Prostate gland (tissue), 2 donors: ENCODE measurements at regions not wholly inside any gene's neighbourhood (a gene's known extent, or its start where the extent isn't known, plus 50 kb on each side); places are given as distances from the start of the nearest gene placed in this dataset.

Experiments
- POLR2A ChIP-seq: fragments of 450-650 bp; IDR thresholded peaks from one replicate; pipeline ENCODE4 v1.6.1; 2016; ENCODE audit warnings: antibody characterized with exemption, mild to moderate bottlenecking
- TF ChIP-seq, protein P1 (sequence below), 4 experiments: fragments of 200-600 bp in 2 of 4; fragments of 450-650 bp in 2 of 4; sonication (generic) in 2 of 4; IDR thresholded peaks; 1 replicate in 3 of 4; 2 replicates in 1 of 4; pipeline ENCODE4 v1.5.1; 2016 to 2019; ENCODE audit warnings: antibody characterized with exemption in 4 of 4, mild to moderate bottlenecking in 2 of 4, moderate library complexity in 2 of 4

DNA sequence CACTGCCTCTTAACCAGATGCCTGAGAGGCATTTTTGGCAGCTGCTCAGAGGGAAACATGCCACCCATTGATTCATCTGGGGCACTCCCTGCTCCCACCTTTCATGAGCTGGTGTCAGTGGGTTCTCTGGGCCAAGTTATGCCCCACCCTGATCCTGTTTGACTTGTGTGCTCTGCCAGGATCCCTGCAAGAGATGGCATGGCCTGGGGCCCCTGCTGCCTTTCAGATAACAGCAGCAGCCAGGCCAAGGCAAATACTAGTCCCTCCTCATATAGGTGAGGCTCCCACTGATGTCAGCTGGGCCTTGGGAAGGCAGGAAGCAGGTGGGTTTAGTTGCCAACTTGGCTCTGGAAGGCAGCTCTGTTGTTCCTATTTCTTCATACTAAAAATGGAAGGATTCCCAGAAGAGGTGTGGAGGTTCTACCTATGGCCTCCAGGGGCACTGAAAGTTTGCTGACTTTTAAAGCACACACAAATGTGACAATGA is 192.9 kb upstream of the RBPJ start:
- TF ChIP-seq, protein P1, sequence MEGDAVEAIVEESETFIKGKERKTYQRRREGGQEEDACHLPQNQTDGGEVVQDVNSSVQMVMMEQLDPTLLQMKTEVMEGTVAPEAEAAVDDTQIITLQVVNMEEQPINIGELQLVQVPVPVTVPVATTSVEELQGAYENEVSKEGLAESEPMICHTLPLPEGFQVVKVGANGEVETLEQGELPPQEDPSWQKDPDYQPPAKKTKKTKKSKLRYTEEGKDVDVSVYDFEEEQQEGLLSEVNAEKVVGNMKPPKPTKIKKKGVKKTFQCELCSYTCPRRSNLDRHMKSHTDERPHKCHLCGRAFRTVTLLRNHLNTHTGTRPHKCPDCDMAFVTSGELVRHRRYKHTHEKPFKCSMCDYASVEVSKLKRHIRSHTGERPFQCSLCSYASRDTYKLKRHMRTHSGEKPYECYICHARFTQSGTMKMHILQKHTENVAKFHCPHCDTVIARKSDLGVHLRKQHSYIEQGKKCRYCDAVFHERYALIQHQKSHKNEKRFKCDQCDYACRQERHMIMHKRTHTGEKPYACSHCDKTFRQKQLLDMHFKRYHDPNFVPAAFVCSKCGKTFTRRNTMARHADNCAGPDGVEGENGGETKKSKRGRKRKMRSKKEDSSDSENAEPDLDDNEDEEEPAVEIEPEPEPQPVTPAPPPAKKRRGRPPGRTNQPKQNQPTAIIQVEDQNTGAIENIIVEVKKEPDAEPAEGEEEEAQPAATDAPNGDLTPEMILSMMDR (IDR thresholded peaks at IDR 0.05), result peak in 2 of 4 experiments; percentile 42 to 51
- TF ChIP-seq POLR2A, result no peak
